Keratinocyte (primary cell): ENCODE measurements at regions not wholly inside any gene's neighbourhood (a gene's known extent, or its start where the extent isn't known, plus 50 kb on each side); places are given as distances from the start of the nearest gene placed in this dataset.

Source experiments
- DNase-seq: peaks from one replicate; pipeline ENCODE4 v3.0.0-alpha.2; 2011; ENCODE audit warnings: low read depth, missing footprints, low spot score
- FAIRE-seq: peaks from 2 replicates; lab custom pipeline; 2011; peaks lifted over from hg19 to GRCh38; lab: Jason Lieb, UNC
- H2AFZ ChIP-seq: 2 replicates; pipeline ENCODE4 v1.6.0; 2012; ENCODE audit warnings: low read length, control low read depth, inconsistent platforms; ENCODE audit not compliant: control insufficient read depth
- H3K27ac ChIP-seq: 2 replicates; pipeline ENCODE4 v1.5.1; 2011; ENCODE audit warnings: low read length; ENCODE audit not compliant: control insufficient read depth, insufficient read depth
- H3K27me3 ChIP-seq: 3 replicates; pipeline ENCODE4 v1.6.0; 2011; ENCODE audit warnings: low read length; ENCODE audit not compliant: control insufficient read depth, insufficient read depth; ENCODE audit errors: extremely low read depth
- H3K36me3 ChIP-seq, 2 experiments: 2 replicates in 1 of 2; 3 replicates in 1 of 2; pipeline ENCODE4 v1.5.1; 2011; ENCODE audit warnings: low read length in 2 of 2, mild to moderate bottlenecking in 1 of 2; ENCODE audit not compliant: control insufficient read depth in 2 of 2, insufficient read depth in 2 of 2; ENCODE audit errors: extremely low read depth in 1 of 2
- H3K4me1 ChIP-seq: 3 replicates; pipeline ENCODE4 v1.5.1; 2011; ENCODE audit warnings: low read length; ENCODE audit not compliant: control insufficient read depth, insufficient read depth; ENCODE audit errors: extremely low read depth
- H3K4me2 ChIP-seq: 3 replicates; pipeline ENCODE4 v1.6.0; 2011; ENCODE audit warnings: low read depth, low read length; ENCODE audit not compliant: control insufficient read depth, insufficient read depth; ENCODE audit errors: extremely low read depth
- H3K4me3 ChIP-seq, 3 experiments: fragments of 200-600 bp in 1 of 3; sonication (generic) in 1 of 3; 2 replicates in 2 of 3; 3 replicates in 1 of 3; pipeline ENCODE4 v1.5.1; 2011 to 2016; ENCODE audit warnings: low read length in 3 of 3, mild to moderate bottlenecking in 3 of 3, control low read depth in 2 of 3, inconsistent platforms in 1 of 3, low read depth in 1 of 3, mixed read lengths in 1 of 3, mixed run types in 1 of 3, moderate library complexity in 1 of 3; ENCODE audit not compliant: control insufficient read depth in 2 of 3, insufficient read depth in 2 of 3; ENCODE audit errors: extremely low read depth in 1 of 3
- H3K79me2 ChIP-seq: 2 replicates; pipeline ENCODE4 v1.6.0; 2012; ENCODE audit warnings: low read length; ENCODE audit not compliant: control insufficient read depth, insufficient read depth
- H3K9ac ChIP-seq: 3 replicates; pipeline ENCODE4 v1.6.0; 2011; ENCODE audit warnings: low read length; ENCODE audit not compliant: control insufficient read depth, insufficient read depth; ENCODE audit errors: extremely low read depth
- H3K9me1 ChIP-seq: 3 replicates; pipeline ENCODE4 v1.6.0; 2011; ENCODE audit warnings: low read length; ENCODE audit not compliant: control insufficient read depth, insufficient read depth; ENCODE audit errors: extremely low read depth
- H3K9me3 ChIP-seq: 2 replicates; pipeline ENCODE4 v1.5.1; 2012; ENCODE audit warnings: low read depth, low read length; ENCODE audit not compliant: control insufficient read depth
- H4K20me1 ChIP-seq: 3 replicates; pipeline ENCODE4 v1.6.0; 2011; ENCODE audit warnings: low read length; ENCODE audit not compliant: control insufficient read depth, insufficient read depth; ENCODE audit errors: extremely low read depth
- CTCF ChIP-seq, 3 experiments: IDR thresholded peaks in 1 of 3; conservative IDR thresholded peaks in 1 of 3; optimal IDR thresholded peaks in 1 of 3; 2 replicates in 2 of 3; 3 replicates in 1 of 3; pipeline versions ENCODE3 to v1.5.1; 2011; ENCODE audit warnings: low read length in 3 of 3, mild to moderate bottlenecking in 3 of 3, moderate library complexity in 2 of 3, control low read depth in 1 of 3, inconsistent platforms in 1 of 3; ENCODE audit not compliant: insufficient read depth in 2 of 3; ENCODE audit errors: extremely low read depth in 1 of 3
- EZH2 ChIP-seq: IDR thresholded peaks from one replicate; pipeline ENCODE4 v1.6.1; 2012; ENCODE audit warnings: inconsistent platforms, mild to moderate bottlenecking, low read length, moderate library complexity
- dilution Hi-C: fragments of 300-500 bp; cut with MboI; formaldehyde crosslinking; loops from one replicate; pipeline ENCODE4 v1.7.0; 2020; ENCODE audit warnings: low sequenced_read_pairs; ENCODE audit not compliant: extremely low pct_ligation_motif_present

GRCh38 chr9:73816905-73817304 is 665.2 kb downstream of the ANXA1 start:
- Histone ChIP-seq H3K79me2 (no peaks in the 10 kb centered on the region), H3K4me1 (no peaks in the 10 kb centered on the region), H3K9me3 (no peaks in the 10 kb centered on the region), H2AFZ (peak overlapping the region; percentile 85), H3K4me2 (peak overlapping the region; percentile 65), H3K9me1 (no peaks in the 10 kb centered on the region), H3K27ac (no peak overlapping the region), H3K9ac (no peak overlapping the region), H3K36me3 (no peaks in the 10 kb centered on the region), H4K20me1 (no peaks in the 10 kb centered on the region), H3K27me3 (no peaks in the 10 kb centered on the region), H3K4me3 (peak overlapping the region in 2 of 3 experiments; percentile 17 to 33)
- dilution Hi-C loops = no loop called here
- FAIRE-seq (peak; percentile 9), DNase-seq (no peak)
- TF ChIP-seq EZH2 = no peak
- TF ChIP-seq CTCF (optimal IDR thresholded peaks at IDR 0.05 in 1 of 3, IDR thresholded peaks at IDR 0.05 in 1 of 3, conservative IDR thresholded peaks at IDR 0.05 in 1 of 3; ENCODE audit: extremely low read depth in 1 of 3, insufficient read depth in 2 of 3, low read length in 3 of 3) = no peak

- FAIRE-seq (no peak), DNase-seq (no peak)
- Histone ChIP-seq H3K79me2 (no peaks in the 10 kb centered on the region), H3K4me3 (no peak overlapping the region), H3K4me1 (no peaks in the 10 kb centered on the region), H3K9ac (no peak overlapping the region), H3K9me3 (no peaks in the 10 kb centered on the region), H3K27ac (no peak overlapping the region), H3K9me1 (no peaks in the 10 kb centered on the region), H3K4me2 (no peak overlapping the region), H3K36me3 (no peaks in the 10 kb centered on the region), H4K20me1 (no peaks in the 10 kb centered on the region), H2AFZ (no peak overlapping the region), H3K27me3 (no peaks in the 10 kb centered on the region)
- TF ChIP-seq CTCF (optimal IDR thresholded peaks at IDR 0.05 in 1 of 3, IDR thresholded peaks at IDR 0.05 in 1 of 3, conservative IDR thresholded peaks at IDR 0.05 in 1 of 3; ENCODE audit: extremely low read depth in 1 of 3, insufficient read depth in 2 of 3, low read length in 3 of 3) (no peak), EZH2 (no peak)
- dilution Hi-C loops = no loop called here
These were observed 672.5 kb upstream of the RORB start for GRCh38 chr9:73824671-73825070.
